ENCODE measurements at regions not wholly inside any gene's neighbourhood (a gene's known extent, or its start where the extent isn't known, plus 50 kb on each side); places are given as distances from the start of the nearest gene placed in this dataset.

- no peak for DNase-seq
Measured at GRCh38 chr3:194738254-194739093, 52.8 kb downstream of the FAM43A start.

GRCh38 chr3:194739498-194740284 is 54.0 kb downstream of the FAM43A start:
- DNase-seq: no peak

- DNase-seq: no peak
Measured at GRCh38 chr3:194740859-194741491, 55.3 kb downstream of the FAM43A start.

- DNase-seq: no peak
Measured at GRCh38 chr3:194741916-194742315, 56.2 kb downstream of the FAM43A start.

GRCh38 chr3:194744826-194745225 is 59.1 kb downstream of the FAM43A start:
- DNase-seq: no peak

GRCh38 chr3:194745422-194746184 is 59.9 kb downstream of the FAM43A start:
- no peak for DNase-seq

GRCh38 chr3:194748225-194748624 is 62.5 kb downstream of the FAM43A start:
- no peak for DNase-seq

GRCh38 chr3:194749631-194750490 is 64.2 kb downstream of the FAM43A start:
- no peak for DNase-seq

- DNase-seq: no peak
Measured at GRCh38 chr3:194750491-194750828, 64.8 kb downstream of the FAM43A start.

- DNase-seq: no peak
Measured at GRCh38 chr3:194755671-194756459, 70.2 kb downstream of the FAM43A start.

- no peak for DNase-seq
Measured at GRCh38 chr3:194756460-194756779, 70.7 kb downstream of the FAM43A start.

GRCh38 chr3:194756791-194757325 is 71.2 kb downstream of the FAM43A start:
- no peak for DNase-seq

- DNase-seq: no peak
Measured at GRCh38 chr3:194757647-194758061, 72.0 kb downstream of the FAM43A start.

- DNase-seq: no peak
Measured at GRCh38 chr3:194758716-194759115, 73.0 kb downstream of the FAM43A start.

GRCh38 chr3:194760494-194761137 is 74.9 kb downstream of the FAM43A start:
- no peak for DNase-seq

GRCh38 chr3:194761384-194761783 is 75.7 kb downstream of the FAM43A start:
- DNase-seq: no peak

GRCh38 chr3:194766845-194767244 is 81.2 kb downstream of the FAM43A start:
- DNase-seq: no peak

- no peak for DNase-seq
Measured at GRCh38 chr3:194767446-194768207, 81.9 kb downstream of the FAM43A start.

- no peak for DNase-seq
Measured at GRCh38 chr3:194768586-194768985, 82.9 kb downstream of the FAM43A start.
